Erythroblast (primary cell): ENCODE measurements at regions not wholly inside any gene's neighbourhood (a gene's known extent, or its start where the extent isn't known, plus 50 kb on each side); places are given as distances from the start of the nearest gene placed in this dataset.

ENCODE experiments used
- GATA1 ChIP-seq: IDR thresholded peaks from 2 replicates; pipeline ENCODE4 v1.6.1; 2011; ENCODE audit warnings: low read depth, mild to moderate bottlenecking, control low read depth, low read length, moderate library complexity
- POLR2A ChIP-seq: IDR thresholded peaks from 2 replicates; pipeline ENCODE4 v1.6.1; 2011; ENCODE audit warnings: mild to moderate bottlenecking, low read length

GRCh38 chrX:82765811-82766210, 742.3 kb upstream of the POU3F4 start:
- TF ChIP-seq POLR2A (no peak), GATA1 (no peak)
